Hematopoietic multipotent progenitor cell (in vitro differentiated cells): ENCODE measurements at regions not wholly inside any gene's neighbourhood (a gene's known extent, or its start where the extent isn't known, plus 50 kb on each side); places are given as distances from the start of the nearest gene placed in this dataset.
A peak's percentile ranks its signal among the peaks of the same experiment; 100 is the strongest.

Experiments
- DNase-seq, 3 donors: peaks; one replicate each; pipeline ENCODE4 v3.0.0-alpha.2; 2011 to 2015; ENCODE audit warnings: low read depth in 2 of 3, low spot score in 2 of 3

DNA sequence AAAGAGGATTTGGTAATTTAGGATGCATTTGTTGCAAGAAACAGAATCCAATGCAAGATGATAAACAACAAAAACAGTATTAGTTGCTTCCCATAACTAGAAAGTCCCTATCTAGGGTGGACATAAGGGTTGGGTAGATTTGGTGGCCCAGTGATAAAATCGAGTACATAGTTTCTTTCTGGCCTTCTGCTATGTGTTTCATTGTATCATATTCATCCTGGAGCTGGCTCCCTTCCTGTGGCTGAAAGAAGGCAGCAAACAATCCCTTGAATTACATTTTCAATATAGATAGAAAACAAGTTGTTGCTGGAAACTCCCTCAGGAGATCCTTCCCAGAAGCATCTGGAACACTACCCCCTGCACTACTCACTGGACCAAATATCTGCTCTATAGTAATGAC is 135.1 kb downstream of the ID4 start:
- DNase-seq = no peak

DNA sequence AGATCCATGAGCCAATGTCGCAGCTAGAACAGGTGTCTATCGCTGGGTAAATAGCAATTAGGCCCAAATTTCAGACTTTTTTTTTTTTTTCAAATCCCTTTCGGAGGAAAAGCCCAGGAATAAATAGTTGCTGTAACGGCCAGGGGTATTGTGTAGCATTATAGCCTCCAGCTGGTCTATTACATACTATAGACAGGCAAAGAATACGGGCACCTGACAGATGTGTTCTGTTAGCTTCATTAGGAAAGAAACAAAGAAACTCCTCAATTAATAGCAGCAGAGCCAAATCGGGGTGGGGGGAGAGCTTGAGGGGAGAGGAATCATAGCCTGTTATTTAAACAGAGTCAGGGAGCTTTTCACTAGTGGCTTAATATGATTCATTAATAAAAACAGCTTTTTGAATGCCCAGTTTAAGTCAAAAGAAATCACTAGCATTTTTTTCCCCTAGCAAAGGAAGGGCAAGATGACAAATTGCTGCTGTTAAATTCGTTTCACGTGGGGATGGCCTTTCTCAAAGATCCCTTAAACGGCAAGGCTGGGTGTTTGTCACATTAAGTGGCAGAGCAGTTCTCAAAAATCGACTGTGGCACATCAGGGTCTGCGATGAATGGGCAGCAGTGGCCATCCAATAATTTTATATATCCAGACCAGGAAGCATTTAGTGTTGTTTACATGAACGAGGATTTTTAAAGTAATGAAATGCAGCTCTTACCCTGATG is 139.4 kb downstream of the ID4 start:
- no peak for DNase-seq

DNA sequence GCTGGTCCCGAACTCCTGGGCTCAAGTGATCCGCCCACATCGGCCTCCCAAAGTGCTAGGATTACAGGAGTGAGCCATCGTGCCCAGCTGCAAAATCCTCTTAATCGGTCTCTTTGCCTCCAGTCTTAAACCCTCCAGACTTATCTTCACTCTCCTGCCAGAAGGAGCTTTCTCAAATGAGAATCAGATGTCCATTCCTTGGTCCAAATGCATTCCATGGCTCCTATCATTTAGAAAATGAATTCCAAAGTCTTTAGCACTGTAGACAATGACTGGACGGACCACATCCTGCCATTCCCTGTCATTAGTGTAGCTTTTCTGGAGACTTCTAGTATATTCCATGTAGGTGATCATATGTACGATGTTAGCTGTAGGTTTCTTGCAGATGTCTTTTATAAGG is 141.9 kb downstream of the ID4 start:
- no peak for DNase-seq

DNA sequence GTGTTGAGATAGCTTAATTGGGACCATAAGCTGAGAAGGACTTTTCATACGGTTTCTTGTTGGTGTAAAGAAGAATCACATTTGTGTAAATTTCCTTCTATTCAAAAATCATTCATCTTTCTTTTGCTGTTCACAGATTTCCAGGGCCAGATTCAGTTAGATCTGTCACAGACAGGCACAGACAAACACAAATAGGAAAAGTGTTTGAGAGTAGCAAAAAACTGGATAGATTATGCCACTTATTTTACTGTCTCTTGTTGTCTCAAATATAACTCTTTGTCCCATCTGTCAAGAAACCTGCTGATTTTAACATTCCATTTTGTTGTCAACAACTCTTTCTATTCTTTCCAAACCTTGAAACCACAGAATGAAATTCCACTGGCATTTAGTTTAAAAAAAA is 142.8 kb downstream of the ID4 start:
- DNase-seq = no peak

DNA sequence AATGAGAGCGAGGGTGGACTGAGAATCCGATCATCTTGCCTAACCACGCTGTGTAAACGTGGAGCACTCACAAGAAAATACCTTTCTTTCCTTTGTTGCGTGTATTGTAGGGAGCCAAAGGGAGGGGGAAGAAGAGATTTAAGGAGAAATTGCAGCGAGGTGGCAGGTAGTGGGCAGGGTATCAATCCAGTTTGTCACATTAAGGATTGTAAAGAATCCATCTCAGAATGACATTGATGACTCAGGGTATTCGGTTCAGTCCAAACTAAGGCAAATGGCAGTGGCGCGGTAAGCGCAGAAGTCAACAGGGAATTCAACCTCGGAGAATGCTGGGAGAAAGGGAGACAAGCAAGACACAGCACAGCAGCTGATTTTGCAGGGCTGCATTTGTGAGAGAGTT is 146.2 kb downstream of the ID4 start:
- no peak for DNase-seq

DNA sequence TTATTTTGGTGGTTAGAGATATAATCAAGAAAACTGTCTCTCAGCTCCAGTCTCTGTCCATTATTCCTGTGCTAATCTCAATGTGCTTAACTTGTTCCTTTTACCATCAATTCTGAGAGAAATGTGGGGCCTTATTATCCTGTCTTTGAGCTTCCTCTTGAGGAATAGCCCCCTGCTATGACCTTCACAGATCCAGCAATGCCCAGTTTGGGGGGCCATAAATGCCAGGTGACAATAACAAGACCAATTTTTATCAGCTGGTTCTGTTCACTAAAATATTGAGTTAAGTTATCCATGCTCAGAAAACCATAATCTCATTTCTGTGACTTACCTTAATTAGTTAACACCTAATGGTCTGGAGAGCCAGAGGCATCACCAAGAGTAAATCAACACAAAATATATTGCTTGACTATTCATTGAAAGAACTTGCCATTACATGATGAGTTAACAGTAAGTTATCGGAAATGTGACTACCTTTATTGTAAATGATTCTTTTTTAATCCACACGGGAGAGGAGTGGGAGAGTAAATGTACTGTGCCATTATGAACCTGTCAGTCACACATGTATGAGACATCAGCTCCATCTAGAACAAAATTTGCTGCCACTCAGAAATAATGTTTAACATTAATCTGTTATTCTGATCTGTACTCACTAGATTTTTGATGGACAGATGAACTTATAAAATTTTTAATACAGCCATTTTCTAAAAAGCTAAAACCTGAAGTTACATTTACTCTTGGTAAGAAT is 149.7 kb downstream of the ID4 start:
- DNase-seq = no peak

DNA sequence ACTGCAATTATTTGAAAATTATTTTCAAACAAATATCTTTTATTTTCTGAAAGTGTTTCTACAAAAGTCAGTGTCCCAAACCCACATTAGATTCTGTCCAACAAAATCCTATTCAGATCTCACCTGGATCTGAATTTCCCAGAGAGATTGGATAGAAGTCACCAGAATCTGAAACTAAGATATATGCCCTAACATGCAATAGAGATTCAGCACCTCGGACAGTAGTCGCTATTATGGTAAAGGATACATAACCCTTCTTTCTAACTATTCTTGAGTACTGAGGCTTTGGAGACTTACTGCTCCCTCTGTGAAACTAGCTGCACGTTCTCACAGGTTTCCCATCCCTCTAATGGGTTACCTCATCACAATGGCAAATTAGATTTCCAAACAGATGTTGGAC is 151.4 kb downstream of the ID4 start:
- peak in 2 of 3 donors; percentile 3 to 53 for DNase-seq

DNA sequence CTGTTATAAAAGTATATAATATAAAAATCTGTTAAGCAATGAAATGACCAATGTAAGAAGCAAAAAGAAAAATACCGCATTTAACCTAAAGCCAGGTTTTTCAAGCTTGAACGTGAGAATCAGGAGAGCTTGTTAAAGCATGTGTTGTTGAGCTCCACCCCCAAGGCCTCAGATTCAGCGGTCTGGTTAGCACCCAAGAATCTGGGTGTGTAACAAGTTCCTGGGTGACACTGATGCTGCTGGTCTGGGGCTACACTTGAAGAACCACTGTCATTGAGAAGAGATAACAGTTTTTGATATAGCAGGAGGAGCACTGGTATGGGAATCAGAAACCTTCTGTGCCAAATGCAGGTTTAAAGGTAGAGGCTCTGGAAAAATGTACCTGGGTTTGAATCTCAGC is 154.0 kb downstream of the ID4 start:
- DNase-seq = no peak

DNA sequence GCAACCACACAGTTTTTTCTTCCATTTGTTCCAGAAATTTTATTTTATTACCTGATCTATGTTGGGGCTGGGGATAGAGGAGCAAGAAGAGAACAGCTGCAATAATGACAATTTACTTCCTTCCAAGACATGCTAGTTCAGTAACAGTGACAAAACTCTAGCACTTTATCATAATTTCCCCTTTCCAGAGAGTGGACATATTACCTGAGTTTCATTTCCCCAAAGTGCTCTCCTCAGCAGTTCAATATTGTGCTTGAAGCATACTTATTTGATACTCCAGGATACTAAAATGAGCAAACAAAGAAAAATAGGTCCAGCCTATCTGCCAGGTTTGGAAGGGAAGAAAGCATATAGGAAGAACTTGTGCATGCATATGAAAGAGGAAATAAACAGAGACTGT is 157.7 kb downstream of the ID4 start:
- DNase-seq = no peak

DNA sequence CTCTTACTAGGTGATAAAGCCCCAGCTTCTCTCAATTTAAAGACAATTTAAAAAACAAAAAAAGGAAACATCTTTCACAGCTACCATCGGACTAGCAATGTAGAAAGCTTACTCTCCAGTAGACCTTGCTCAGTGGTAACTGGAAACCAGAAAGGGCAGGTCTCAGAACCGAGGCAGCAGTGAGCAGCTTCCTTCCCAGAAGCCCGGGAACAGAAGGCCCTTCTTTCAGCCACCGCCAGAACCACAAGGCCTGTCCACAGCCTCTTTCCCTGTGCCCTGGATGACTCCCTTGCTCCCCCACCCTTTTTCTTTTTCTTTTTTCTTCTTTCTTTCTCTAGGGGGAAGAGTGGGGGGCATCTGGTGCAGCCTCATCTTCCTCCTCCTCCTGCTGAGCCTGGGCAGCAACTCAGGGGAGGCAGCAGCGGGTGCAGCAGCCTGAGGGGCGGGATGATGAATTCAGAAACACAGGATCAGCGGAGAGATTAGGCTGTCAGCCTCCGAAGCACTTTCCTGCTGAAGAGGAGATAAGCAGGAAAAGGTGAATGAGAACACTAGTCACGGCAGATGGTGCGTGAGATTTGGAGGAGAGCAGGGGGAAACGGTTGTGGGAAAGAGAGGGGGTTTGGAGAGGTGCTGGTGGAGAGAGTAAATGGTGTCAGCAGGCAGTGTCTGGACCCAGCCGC is 158.5 kb downstream of the ID4 start:
- no peak for DNase-seq

DNA sequence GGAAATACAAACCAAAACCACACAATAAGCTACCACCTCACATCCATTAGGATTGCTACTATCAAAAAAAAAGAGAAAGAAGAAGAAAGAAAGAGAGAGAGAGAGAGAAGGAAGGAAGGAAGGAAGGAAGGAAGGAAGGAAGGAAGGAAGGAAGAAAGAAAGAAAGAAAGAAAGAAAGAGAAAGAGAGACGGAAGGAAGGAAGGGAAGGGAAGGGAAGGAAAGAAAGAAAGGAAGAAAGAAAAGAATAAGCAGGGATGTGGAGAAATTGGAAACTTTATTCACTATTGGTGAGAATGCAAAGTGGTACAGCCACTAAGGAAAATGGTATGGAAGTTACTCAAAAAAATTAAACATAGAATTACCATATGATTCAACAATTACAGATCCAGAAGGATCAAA is 159.9 kb downstream of the ID4 start:
- no peak for DNase-seq

DNA sequence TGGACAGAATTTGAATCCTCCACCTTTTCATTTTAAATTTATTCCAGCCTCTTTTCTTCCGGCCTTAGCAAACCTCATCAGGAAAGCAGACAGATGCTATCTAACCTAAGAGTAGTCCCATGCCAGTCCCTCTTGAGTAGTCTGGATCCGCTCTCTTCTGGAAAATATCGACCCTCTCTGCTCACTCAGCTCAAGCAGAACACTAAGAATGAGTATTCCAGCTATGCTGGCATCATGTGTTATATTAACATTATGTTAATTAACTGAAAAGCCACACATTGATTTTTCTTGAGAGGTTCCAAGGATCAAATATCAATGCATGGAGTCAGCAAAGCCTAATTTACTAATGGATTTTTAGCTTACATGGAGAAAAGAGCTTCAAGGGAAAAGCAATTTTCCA is 161.4 kb downstream of the ID4 start:
- DNase-seq = no peak

DNA sequence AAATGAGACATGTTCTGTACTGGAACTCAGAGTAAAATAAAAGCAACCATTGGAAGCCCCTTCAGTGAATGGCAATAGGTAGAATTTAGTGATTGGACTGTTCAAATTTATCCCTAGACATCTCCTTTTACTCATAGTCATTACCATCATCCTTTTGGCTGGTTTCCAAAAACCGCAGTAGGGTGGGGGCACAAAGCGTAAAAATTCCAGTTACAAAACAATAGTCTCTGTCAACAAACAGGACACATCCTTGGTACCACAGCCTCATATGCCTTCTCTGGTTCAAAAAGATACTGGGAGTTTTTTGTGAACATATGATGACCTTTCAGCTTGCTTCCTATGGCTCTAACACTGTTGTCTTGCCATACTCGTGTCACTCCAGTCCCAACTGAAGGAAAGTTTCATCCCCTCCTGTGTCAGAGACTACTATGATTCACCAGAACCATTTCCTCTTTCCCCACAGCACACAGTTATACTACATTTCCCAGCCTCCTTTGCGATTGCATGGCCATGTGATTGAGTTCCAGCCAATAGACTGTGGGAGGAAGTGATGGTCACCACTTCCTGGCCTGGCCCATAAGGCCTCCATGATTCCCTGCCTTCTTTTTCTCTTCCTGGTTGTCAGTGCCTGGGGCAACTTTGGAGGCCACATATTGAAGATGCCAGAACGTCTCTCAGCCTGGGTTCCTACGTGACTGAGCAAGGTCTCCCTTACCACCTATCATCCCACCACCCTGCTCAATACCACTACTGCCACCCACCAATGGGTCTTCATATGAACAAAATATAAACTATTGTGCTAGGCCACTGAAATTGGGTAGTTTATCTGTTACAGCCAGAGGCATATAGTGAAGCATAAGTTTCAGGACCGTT is 162.4 kb downstream of the ID4 start:
- peak in 2 of 3 donors; percentile 6 to 21 for DNase-seq

DNA sequence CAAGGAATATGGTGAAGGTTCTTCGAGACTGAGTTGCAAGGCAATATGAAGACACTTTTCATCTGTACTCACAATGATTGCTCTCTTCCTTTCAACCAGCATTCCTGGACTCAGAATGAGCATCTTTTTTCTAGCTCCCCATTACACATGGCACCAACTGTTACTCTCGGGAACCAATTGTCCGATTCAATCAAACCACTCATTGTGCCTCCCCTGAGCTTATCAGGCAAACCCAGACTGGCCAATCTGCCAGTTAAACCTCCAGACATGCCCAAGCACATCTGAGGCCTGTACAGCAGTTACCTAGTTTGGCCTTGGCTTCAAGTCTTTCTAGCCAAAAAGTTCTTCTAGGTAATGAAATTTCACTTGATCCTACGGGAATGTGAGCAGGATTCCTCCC is 164.1 kb downstream of the ID4 start:
- DNase-seq = no peak

DNA sequence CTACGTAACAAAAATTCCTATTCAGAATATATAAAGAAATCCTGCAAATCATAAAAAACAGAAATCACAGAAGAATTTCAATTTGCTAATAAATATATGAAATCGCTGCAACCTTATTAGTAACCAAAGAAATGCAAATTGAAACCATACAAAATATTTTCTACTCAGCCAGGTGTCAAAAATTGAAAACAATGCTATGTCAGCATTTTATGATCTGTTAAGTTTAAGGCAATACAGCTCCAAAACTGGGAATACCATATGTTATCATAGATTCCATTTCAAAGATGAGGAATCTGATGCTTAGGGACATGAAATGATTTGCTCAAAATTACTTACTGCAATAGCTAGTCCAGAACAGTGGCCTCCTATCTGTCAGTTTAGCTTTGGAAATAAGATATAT is 168.9 kb downstream of the ID4 start:
- no peak for DNase-seq

DNA sequence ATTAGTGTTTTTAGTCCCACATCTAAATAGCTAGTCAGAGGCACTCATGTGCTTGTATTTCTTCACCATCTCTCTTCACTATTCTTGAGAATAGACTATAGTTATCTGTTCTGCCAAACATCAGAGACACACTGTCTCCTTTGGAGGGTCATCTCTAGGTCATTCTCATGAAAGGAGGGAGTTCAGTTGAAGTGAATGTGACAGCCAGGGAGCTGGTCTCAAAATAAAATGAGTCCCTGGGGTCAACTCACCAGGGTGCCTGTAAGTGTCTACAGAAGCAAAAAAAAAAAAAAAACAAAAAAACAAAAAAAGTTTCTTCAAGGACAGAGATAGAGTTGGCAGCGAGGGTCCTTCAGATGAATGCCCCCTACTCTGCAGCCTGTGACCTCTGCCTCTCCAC is 171.0 kb downstream of the ID4 start:
- DNase-seq = no peak

DNA sequence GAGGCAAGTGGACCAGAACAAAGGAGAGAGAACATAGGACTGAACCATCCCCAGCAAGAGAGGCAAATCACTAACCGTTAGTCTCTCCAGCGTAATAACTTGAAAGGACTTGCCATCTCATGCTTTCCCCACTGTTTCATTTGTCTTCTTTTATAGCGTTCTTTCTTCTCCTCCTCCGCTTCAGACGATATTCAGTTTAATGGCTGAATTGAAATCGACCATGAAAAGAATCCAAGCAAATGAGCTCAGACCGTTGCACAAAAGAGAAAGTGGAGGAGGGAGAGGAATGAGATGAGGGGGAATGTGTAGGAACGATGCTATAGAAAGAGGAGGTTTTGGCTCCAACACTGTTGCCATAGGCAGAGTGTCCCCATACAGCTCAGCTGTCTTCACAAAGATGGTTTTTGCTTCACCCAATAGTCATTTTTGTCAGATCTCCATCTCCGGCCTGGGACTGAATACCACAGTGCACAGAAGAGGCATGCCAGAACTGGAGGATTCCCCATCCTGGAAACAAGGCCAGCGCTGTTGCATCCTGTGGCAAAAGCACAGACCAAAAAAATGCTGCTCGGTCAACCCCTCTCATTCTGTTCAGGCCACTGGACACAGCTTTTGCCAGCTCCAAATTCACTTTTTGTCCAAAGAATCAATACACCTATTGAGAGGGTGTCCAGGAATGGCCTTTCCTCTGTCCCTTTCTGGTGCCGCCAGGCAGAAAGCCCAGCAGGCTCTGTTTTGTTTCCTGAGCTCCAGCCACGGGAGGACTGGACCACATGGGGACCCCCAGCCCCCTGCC is 176.1 kb downstream of the ID4 start:
- DNase-seq = no peak

DNA sequence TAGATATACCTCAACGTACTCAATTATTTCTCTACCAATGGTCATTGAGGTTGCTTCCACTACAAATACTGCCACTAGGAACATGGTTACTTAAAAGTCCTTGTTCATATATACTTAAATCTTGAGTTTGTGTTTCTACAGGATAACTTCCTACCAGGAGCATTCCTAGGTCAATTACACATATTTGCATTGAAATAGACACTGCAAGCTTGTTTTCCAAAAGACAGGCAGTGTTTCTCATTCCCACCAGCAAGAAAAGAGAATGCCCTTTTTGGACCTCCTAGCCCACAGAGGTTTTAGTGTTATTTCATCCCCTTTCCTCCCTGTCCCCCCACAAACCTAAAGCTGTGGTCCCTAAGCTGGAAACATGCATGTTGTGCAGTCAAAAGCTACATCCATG is 177.3 kb downstream of the ID4 start:
- DNase-seq = no peak

DNA sequence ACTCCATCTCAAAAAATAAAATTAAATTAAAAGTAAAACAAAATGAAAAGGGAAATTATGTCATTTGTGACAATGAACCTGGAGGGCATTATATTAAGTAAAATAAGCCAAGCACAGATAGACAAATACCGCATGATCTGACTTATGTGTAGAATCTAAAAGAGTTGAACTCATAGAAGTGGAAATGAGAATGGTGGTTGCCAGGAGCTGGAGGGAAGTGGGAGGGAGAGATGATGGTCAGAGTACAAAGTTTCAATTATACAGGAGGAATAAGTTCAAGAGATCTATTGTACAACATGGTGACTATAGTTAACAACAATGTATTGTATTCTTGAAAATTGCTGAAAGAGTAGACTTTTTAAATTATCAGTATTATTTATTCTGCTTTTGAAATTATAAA is 183.4 kb downstream of the ID4 start:
- DNase-seq = no peak

DNA sequence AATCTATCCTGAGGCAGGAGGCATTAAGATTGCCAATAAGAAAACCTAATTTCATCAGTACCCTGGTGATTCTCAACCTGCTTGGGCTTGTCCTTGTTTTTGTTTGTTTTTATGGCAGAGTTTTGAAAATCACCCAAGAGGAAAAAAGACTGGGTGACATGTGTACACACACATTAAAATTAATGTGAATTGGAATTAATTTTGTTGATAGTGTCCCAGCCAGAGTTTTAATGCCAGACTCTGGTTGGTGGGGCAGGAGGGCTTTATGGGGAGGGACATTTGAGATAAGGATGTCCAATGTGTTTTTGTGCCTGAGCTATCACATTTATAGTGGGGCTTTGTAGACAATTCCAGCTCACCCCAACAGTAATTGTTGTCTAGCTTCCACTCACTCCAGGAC is 184.6 kb downstream of the ID4 start:
- DNase-seq = no peak
